Fibroblast of skin of back (primary cell): ENCODE measurements at regions not wholly inside any gene's neighbourhood (a gene's known extent, or its start where the extent isn't known, plus 50 kb on each side); places are given as distances from the start of the nearest gene placed in this dataset.

ENCODE experiments used
- DNase-seq: peaks from one replicate; pipeline ENCODE4 v3.0.0-alpha.2; 2013

DNA sequence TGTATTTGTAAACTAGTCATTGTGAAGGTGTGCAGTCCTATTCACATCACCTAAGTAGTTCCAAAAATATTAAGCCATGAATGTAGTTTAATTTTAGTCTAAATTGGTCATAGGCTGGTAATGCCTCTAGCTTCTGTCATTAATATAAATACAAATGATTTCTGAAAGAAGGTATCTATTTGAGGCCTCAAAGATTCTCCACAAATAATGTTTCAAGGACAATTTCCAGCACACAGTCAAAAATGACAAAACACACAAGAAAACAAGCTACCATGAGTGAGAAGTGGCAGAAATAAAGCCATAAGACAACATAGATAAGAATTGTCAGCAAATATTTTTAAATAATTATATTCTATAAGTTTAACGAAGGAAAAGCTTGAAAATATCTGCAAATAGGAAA, 66.7 kb upstream of the PDK4 start:
- DNase-seq: no peak

DNA sequence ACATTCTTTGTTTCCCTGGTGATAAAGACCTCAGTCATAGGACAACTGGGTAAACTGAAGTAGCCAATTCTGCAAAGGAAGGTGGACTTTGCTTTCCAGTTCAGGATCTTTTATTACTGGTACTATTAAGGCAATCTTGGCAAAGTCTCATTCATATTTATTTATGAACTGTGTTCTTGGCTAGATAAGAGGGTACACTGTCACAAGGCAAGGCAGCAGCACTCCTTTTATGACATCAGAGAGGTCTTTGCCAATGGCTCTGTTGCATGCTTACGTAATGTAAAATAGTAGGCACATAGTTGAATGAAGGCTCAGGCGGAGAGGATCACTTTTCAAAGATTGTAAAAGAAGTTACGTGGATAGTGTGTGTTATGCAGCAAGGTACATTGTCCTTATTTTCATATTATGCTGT, 63.7 kb upstream of the PDK4 start:
- DNase-seq: no peak

DNA sequence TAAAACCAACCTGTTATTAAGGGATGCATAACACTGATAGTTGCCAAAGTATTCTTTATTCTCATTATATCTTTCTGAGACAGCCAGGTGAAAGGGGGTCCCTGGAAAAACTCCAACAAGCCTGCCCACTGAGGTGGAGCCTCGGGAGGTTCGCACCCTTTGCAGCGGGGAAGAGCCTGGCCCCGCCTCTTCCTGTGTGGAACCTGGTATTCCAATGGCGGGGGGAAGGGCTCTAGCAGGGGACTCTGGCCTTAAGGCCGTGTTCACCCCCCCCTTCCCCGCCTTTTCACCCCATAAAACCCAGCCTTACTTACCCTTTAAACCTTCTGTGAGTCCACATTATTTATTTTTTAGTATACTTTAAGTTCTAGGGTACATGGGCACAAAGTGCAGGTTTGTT, 62.4 kb upstream of the PDK4 start:
- DNase-seq: no peak

DNA sequence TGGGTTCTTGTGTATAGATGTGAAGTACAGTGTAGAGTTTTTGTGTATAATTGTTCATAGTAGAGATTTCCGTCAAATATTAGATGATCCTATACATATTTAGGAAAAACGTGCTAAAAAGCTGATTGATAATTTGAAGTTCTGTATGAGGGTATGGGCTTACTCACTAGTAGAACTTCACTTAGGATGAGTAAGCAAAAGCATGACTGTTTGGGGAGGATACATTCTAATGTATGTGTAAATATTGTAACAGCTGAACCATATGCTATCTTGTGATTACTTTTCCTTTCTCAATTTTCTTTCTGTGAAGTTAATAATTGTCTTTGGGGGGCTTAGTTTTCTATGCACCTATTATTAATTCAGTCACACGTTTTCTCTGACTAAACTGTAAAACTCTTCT, 53.2 kb upstream of the PDK4 start:
- DNase-seq: no peak

DNA sequence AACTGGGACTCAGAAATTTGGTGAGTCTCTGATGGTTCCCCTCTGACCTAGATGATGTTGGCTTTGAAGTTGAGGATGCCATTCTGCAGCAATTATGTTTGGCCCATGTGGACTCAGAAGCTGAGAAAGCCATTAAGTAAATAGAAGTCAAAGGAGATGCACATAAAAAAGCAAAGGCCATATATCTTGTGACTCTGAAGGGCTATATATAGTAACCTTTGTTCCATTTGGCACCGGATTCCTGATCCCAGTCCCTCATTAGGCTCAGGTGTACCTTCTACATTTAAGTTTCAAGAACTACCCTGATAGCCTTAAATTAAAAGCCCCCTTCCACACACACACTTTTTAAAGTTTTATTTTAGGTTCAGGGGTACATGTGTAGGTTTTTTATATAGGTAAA, 50.0 kb upstream of the PDK4 start:
- no peak for DNase-seq
